NCI-H1105 treated with DMSO at 0.1 percent for 48 hours (cell line): ENCODE measurements at regions not wholly inside any gene's neighbourhood (a gene's known extent, or its start where the extent isn't known, plus 50 kb on each side); places are given as distances from the start of the nearest gene placed in this dataset.
"Not testable (repeated sequence)": the region's sequence is repeated elsewhere in the genome, so short reads cannot be mapped to it uniquely, and the experiment has no call there.

ENCODE experiments used
- DNase-seq: peaks from one replicate; lab custom pipeline; 2025; lab: John Stamatoyannopoulos, UW

GRCh38 chr2:153626676-153627075 is 148.1 kb upstream of the RPRM start:
- DNase-seq: no peak

DNA sequence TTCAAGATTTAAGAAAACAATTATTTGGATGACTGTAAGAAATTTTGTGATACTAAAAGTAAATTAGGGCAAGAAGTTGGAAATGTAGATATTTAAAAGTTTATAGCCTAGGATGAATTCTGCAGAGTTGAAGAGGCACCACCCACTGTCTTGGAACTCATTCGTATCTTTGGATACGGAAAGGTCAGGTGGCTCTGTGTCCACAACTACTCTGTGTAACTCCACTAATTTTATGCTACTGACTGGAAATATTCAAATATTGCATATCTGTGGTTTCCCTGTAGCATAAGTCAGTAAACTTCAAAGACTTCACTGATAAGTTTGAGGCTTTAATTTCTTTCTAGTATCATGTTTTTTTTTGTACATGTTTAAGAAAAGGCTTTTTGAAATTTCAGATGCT is 156.9 kb upstream of the RPRM start:
- no peak for DNase-seq

DNA sequence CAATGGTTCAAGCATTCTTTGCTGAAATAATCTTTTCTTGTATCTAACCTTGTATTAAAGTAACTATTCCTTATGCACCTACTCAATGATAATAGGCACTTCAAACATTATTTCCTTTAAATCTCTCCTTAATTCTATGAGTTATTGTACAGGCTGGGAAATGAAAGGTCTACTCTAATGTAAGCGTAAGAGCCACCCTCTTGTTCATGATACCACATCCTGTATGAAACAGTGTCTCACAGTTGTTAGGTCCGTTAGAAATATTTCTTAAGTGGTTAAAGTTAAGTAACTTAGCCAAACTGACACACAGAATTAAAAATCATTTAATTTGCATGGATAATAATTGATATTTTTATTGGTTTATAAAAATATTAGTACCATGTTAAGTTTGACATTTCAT is 162.5 kb upstream of the RPRM start:
- DNase-seq: no peak

DNA sequence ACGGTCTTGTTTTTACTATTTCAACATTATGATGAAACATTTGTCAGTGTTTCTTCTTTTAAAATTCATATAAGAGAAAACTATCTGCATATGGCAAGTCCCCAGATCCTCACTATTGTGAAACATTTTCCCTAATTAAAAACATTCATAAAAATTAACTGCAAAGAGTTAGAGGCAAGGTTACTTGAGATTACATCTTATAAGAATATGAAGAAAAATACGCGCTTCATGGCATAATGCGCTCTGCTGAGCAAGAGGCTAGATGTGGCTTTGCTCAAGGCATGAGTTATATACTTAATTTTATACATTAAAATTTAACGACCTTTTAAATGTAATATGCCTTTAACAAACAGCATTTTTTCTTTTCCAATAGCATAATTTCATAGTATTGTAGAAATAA is 166.4 kb upstream of the RPRM start:
- no peak for DNase-seq

GRCh38 chr2:153645599-153645998 is 167.0 kb upstream of the RPRM start:
- DNase-seq: no peak

- no peak for DNase-seq
Measured at GRCh38 chr2:153657651-153658050, 179.1 kb upstream of the RPRM start.

GRCh38 chr2:153661801-153662200 is 183.2 kb upstream of the RPRM start:
- no peak for DNase-seq

DNA sequence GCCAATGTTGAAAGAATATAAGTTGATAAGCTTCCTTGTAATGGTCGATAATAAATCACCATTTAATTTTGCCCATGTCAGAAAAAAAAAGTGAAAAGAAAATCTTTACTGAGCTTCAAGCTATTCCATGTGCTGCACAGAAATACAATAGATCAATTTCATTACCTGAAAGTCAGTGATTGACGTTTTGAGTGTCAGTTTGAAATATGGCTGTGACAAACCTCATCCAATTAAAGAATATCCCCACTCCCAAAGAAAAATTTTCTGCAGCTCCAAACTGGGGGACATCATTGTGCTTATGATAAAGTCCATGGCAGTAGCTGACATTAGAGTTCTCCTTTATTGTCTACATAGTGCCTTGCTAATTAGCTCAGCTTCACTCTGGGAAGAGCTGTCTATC is 184.8 kb upstream of the RPRM start:
- no peak for DNase-seq

DNA sequence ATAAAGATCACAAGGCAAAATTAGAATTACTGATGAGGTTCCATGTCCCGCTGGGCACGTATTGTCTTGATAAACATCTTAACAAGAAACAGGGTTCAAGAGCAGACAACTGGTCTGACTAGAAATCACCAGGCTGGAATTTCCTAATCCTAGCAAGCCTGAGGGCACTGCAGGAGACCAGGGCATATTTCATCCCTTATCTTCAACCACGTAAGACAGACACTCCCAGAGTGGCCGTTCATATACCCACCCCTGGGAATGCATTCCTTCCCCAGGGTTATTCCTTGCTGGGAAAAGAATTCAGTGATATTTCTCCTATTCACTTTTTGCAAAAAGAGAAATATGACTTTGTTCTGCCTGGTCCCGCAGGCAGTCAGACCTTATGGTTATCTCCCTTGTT is 185.4 kb upstream of the RPRM start:
- DNase-seq: not testable (repeated sequence)

GRCh38 chr2:153667475-153667874 is 188.9 kb upstream of the RPRM start:
- no peak for DNase-seq

- DNase-seq: no peak
Measured at GRCh38 chr2:153668923-153669322, 190.4 kb upstream of the RPRM start.

DNA sequence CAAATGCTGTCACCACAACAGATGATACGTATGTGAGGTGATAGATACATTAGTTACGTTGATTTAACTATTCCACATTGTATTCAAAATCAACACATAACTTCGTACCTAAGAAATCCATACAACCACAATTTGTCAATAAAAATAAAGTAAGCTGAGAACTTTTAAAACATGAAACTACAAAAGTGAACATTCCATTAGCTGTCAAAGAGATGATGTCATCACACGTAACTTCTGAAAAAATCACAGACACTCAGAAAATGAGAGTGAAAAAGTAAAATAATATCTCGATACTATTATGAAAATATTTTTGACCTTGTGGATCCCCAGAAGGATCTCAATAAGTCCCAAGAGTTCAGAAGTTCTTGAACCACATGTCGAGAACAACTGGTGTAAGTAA is 161.6 kb upstream of the GALNT13 start:
- no peak for DNase-seq

DNA sequence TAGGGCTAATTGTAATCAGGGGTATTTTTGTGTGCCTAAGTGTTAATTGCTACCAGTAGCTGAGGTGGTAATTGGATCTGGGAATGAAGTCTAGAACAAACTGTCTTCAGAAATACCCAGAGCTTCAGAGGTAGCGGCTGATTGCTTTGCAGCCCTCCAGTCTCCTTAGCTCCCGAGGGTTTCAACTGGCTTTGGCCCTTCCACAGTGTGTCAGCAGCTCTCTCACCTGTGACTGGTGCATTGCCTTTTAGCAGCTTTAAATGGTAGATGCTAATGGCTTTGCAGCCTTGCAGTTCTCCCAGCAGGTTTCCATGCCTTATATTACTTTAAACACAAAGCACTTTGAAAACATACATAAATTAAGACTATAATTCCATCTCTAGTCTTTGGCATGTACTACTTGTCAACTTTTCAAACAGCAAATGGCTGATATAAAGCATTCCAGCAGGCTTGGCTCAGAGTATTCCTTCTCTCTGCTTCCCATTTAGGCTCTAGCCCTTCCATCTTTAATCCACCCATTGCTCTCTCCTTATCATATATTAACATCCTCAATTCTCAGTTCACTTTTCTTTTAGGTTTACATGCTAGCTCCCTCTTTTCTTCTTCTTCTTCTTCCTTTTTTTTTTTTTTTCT is 156.4 kb upstream of the GALNT13 start:
- DNase-seq: no peak

GRCh38 chr2:153717060-153717459 is 154.7 kb upstream of the GALNT13 start:
- no peak for DNase-seq

- no peak for DNase-seq
Measured at GRCh38 chr2:153739394-153739793, 132.3 kb upstream of the GALNT13 start.

DNA sequence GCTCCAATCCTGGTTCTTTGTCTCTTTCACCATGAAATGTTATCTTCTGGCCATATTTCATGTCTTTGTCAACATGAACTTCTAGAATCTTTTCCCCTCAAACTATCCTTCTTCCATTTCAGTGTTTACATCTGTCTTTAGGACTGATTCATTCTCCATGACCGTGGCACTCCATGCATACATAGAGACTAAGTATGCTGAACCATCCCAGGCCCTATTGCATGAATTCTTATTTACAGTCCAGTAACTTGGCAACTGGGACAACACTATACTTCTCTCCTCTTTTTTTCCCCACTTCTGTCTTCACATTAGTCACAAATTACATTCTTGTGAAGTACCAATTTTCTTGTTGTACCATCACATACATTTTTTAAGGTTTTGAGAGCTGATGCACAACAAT is 109.8 kb upstream of the GALNT13 start:
- no peak for DNase-seq

GRCh38 chr2:153766415-153766814 is 105.3 kb upstream of the GALNT13 start:
- no peak for DNase-seq

DNA sequence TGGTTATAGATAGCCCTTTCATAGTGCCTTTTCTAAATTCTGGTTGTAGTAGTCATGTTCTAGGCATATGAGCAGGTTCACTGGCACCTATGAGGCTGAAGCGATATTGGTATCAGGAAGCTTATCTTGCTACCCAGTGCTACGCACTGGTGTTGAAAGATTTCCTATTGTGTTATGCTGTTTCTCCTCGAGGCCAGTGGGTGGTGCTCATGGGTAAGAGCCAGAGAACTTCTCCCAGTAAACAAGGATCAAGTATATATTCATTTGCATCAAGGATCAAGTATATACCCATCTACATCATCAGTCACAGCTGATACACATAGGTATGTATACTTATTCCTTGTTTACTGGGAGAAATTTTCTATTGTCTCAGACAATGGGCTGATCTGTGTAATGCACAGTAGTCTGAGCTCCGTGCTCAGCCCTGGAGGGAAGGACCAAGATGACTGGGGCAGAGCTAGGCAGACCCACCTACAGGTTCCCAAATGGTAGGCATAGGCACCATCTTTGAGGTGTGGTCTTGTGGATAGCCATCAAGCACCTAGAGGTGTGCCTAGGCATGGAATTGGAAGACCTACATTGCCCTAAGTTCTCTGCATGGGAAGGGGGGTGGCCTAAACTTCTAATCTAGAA is 101.2 kb upstream of the GALNT13 start:
- DNase-seq: no peak

- DNase-seq: no peak
Measured at GRCh38 chr2:153780241-153780640, 91.5 kb upstream of the GALNT13 start.

DNA sequence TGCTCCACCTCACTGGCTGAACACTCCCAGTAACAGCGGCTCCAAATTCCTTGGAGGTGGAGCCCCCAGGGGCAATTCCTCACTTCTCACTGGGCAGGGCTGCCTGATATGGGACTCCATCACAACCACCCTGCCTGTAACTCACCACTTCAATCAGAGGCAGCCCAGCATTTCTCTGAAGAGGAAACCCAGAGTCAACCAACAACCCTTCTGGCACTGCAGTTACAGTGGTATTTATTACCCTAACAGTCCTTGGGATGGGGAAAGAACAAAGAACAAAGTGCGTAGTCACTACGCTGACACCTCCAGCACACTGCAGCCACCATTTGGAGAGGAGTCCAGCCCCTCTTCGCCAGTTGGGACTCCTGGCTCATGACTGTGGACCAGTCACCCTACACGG is 85.7 kb upstream of the GALNT13 start:
- no peak for DNase-seq

DNA sequence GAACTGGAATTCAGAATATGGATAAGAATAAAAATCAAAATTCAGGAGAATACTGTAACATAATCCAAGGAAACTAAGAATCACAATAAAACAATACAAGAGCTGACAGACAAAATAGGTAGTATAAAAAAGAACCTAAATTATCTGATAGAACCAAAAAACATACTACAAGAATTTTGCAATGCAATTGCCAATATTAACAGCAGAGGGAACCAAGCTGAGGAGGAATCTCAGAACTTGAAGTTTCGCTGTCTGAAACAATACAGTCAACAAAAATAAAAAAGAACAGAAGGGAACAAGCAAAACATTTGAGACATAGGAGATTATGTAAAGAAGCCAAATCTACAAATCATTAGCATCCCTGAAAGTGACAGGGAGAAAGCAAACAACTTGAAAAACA is 84.1 kb upstream of the GALNT13 start:
- no peak for DNase-seq

DNA sequence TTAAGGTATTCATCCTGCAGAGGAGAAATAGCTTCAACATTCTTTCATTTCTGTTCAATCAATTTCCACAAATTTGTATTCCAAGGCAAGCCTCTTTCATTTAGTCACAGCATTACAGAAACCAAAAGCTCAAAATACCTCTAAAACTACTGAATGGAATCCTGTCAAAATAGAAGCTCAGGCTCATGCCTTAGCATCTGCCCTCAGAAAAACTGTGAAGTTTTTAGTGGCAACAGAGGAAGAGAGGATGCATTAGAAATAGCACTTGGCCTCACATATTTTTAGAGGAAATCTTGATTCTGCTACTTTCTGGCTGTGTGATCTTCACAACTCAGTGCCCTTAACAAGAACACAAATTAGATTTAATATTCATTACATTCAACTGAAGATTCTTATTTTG is 69.1 kb upstream of the GALNT13 start:
- no peak for DNase-seq

GRCh38 chr2:153808679-153809078 is 63.0 kb upstream of the GALNT13 start:
- peak; percentile 5 for DNase-seq

DNA sequence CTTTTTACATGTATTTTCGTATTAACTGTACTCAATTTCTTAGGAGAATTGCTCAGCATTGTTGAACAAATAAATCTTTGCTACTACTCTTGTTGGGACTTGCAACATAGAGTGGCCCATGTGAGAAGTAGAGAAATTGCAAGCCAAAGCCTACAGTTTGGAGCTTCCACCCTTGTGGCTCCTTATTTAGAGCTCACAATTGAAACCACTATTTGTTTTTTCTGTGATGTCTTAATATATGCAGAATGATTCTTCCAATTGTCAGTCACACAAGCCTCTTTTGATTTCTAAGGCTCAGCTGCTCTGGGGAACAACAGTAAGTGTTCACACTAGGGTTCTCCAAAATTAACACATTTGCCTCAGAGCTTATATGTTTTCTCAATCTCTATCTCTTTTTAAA is 60.2 kb upstream of the GALNT13 start:
- no peak for DNase-seq
